NCI-H1436 treated with DMSO at 0.1 percent for 48 hours (cell line): ENCODE measurements at regions not wholly inside any gene's neighbourhood (a gene's known extent, or its start where the extent isn't known, plus 50 kb on each side); places are given as distances from the start of the nearest gene placed in this dataset.

Experiments
- DNase-seq: peaks from one replicate; lab custom pipeline; 2025; lab: John Stamatoyannopoulos, UW

- no peak for DNase-seq
Measured at GRCh38 chr6:94071835-94072234, 652.5 kb upstream of the EPHA7 start.

- DNase-seq: no peak
Measured at GRCh38 chr6:94065707-94066337, 646.5 kb upstream of the EPHA7 start.

GRCh38 chr6:94052749-94053148 lies 633.4 kb upstream of the EPHA7 start:
- DNase-seq: no peak

GRCh38 chr6:94050515-94050914 lies 631.2 kb upstream of the EPHA7 start:
- no peak for DNase-seq

GRCh38 chr6:94049001-94049400 lies 629.6 kb upstream of the EPHA7 start:
- no peak for DNase-seq

GRCh38 chr6:94045099-94045829 lies 625.9 kb upstream of the EPHA7 start:
- DNase-seq: no peak

GRCh38 chr6:94041945-94042709 lies 622.8 kb upstream of the EPHA7 start:
- DNase-seq: no peak

- no peak for DNase-seq
Measured at GRCh38 chr6:94036024-94036423, 616.7 kb upstream of the EPHA7 start.

- no peak for DNase-seq
Measured at GRCh38 chr6:94027374-94027773, 608.0 kb upstream of the EPHA7 start.

- no peak for DNase-seq
Measured at GRCh38 chr6:94026575-94026974, 607.2 kb upstream of the EPHA7 start.

- DNase-seq: no peak
Measured at GRCh38 chr6:94005835-94006234, 586.5 kb upstream of the EPHA7 start.

- DNase-seq: no peak
Measured at GRCh38 chr6:93992976-93993375, 573.6 kb upstream of the EPHA7 start.

- DNase-seq: no peak
Measured at GRCh38 chr6:93989630-93990029, 570.3 kb upstream of the EPHA7 start.

- no peak for DNase-seq
Measured at GRCh38 chr6:93985953-93986352, 566.6 kb upstream of the EPHA7 start.

- DNase-seq: no peak
Measured at GRCh38 chr6:93975159-93975558, 555.8 kb upstream of the EPHA7 start.

- no peak for DNase-seq
Measured at GRCh38 chr6:93974332-93974731, 555.0 kb upstream of the EPHA7 start.

- no peak for DNase-seq
Measured at GRCh38 chr6:93972791-93973190, 553.4 kb upstream of the EPHA7 start.

- DNase-seq: no peak
Measured at GRCh38 chr6:93970684-93971083, 551.3 kb upstream of the EPHA7 start.

GRCh38 chr6:93968126-93968525 lies 548.8 kb upstream of the EPHA7 start:
- DNase-seq: no peak

- DNase-seq: no peak
Measured at GRCh38 chr6:93964926-93965325, 545.6 kb upstream of the EPHA7 start.

GRCh38 chr6:93964321-93964720 lies 545.0 kb upstream of the EPHA7 start:
- no peak for DNase-seq

GRCh38 chr6:93962566-93962965 lies 543.2 kb upstream of the EPHA7 start:
- DNase-seq: no peak

- DNase-seq: no peak
Measured at GRCh38 chr6:93954584-93954983, 535.2 kb upstream of the EPHA7 start.
